B cell (primary cell): ENCODE measurements at regions not wholly inside any gene's neighbourhood (a gene's known extent, or its start where the extent isn't known, plus 50 kb on each side); places are given as distances from the start of the nearest gene placed in this dataset.

Experiments used
- ATAC-seq: fragments of 200-7000 bp; cut with Tn5 transposase; one replicate; pipeline ENCODE4 v1.10.0; 2021; ENCODE audit warnings: low read depth, mild to moderate bottlenecking, moderate number of reproducible peaks, moderate library complexity
- CTCF ChIA-PET: fragments of 350-600 bp; sonication (Branson Sonifier 250); formaldehyde crosslinking; loops from one replicate; lab custom pipeline; 2021; ENCODE audit warnings: antibody characterized with exemption, inconsistent platforms; lab: Charles Lee
- POLR2A ChIA-PET: fragments of 350-600 bp; sonication (Branson Sonifier 250); formaldehyde crosslinking; loops from one replicate; lab custom pipeline; 2021; ENCODE audit warnings: antibody characterized with exemption; lab: Charles Lee
- DNase-seq: peaks from one replicate; pipeline ENCODE4 v3.0.0; 2013
- H2AFZ ChIP-seq: 2 replicates; pipeline ENCODE4 v1.6.1; 2012; ENCODE audit warnings: mild to moderate bottlenecking, low read depth, low read length; ENCODE audit not compliant: insufficient read depth, poor library complexity, severe bottlenecking
- H3K27ac ChIP-seq, 2 donors: 1 replicate in 1 of 2; 2 replicates in 1 of 2; pipeline ENCODE4 v1.5.1; 2012 to 2013; ENCODE audit warnings: low read length in 2 of 2, mild to moderate bottlenecking in 2 of 2, moderate library complexity in 1 of 2
- H3K27me3 ChIP-seq, 4 experiments: fragments of 200-600 bp in 1 of 4; sonication (generic) in 1 of 4; replicated peaks in 1 of 4; 1 replicate in 2 of 4; 2 replicates in 2 of 4; pipeline versions ENCODE4 v1.6.1 to v1.7.0; 2013 to 2016; ENCODE audit warnings: low read length in 3 of 4, mild to moderate bottlenecking in 2 of 4, mixed read lengths in 1 of 4, moderate library complexity in 1 of 4; ENCODE audit not compliant: insufficient read depth in 4 of 4, control insufficient read depth in 3 of 4; ENCODE audit errors: control extremely low read depth in 1 of 4
- H3K36me3 ChIP-seq, 2 experiments: replicated peaks in 1 of 2; 1 replicate in 1 of 2; 2 replicates in 1 of 2; pipeline versions ENCODE4 v1.6.1 to v1.7.1; 2013; ENCODE audit warnings: low read length in 1 of 2; ENCODE audit not compliant: insufficient read depth in 2 of 2, control insufficient read depth in 1 of 2; ENCODE audit errors: control extremely low read depth in 1 of 2, extremely low read depth in 1 of 2
- H3K4me1 ChIP-seq, 2 donors: fragments of 200-600 bp in 1 of 2; sonication (generic) in 1 of 2; 1 replicate in 1 of 2; 2 replicates in 1 of 2; pipeline versions ENCODE4 v1.5.1 to v1.6.1; 2013 to 2017; ENCODE audit warnings: low read length in 2 of 2; ENCODE audit not compliant: control insufficient read depth in 2 of 2, insufficient read depth in 2 of 2
- H3K4me2 ChIP-seq: replicated peaks from 2 replicates; pipeline ENCODE3; 2012; ENCODE audit warnings: mild to moderate bottlenecking, low read depth, low read length; ENCODE audit not compliant: poor library complexity, severe bottlenecking
- H3K4me3 ChIP-seq, 5 experiments: fragments of 200-600 bp in 1 of 5; sonication (generic) in 1 of 5; 1 replicate in 3 of 5; 2 replicates in 2 of 5; pipeline versions ENCODE4 v1.5.1 to v1.7.0; 2011 to 2016; ENCODE audit warnings: low read length in 4 of 5, mild to moderate bottlenecking in 4 of 5, low read depth in 2 of 5, control low read depth in 1 of 5, moderate library complexity in 1 of 5; ENCODE audit not compliant: insufficient read depth in 1 of 5; ENCODE audit errors: control extremely low read depth in 1 of 5, extremely low read depth in 1 of 5
- H3K79me2 ChIP-seq: fragments of 200-600 bp; sonication (generic); one replicate; pipeline ENCODE4 v1.6.0; 2016; ENCODE audit warnings: low read length; ENCODE audit not compliant: control insufficient read depth, insufficient read depth
- H3K9ac ChIP-seq: fragments of 200-600 bp; sonication (generic); 2 replicates; pipeline ENCODE4 v1.6.1; 2017; ENCODE audit warnings: mild to moderate bottlenecking, low read length, moderate library complexity
- H3K9me3 ChIP-seq, 3 donors: one replicate each; pipeline versions ENCODE4 v1.6.1 to v1.7.1; 2013; ENCODE audit warnings: low read length in 2 of 3; ENCODE audit not compliant: control insufficient read depth in 2 of 3, insufficient read depth in 1 of 3; ENCODE audit errors: control extremely low read depth in 1 of 3
- H4K20me1 ChIP-seq: 2 replicates; pipeline ENCODE4 v1.6.0; 2012; ENCODE audit warnings: mild to moderate bottlenecking, low read length; ENCODE audit not compliant: insufficient read depth, control insufficient read depth, poor library complexity, severe bottlenecking
- H3K27ac Mint-ChIP-seq: one replicate; pipeline ENCODE4 v1.8.0; 2021; ENCODE audit warnings: mixed read lengths
- H3K27me3 Mint-ChIP-seq: one replicate; pipeline ENCODE4 v1.8.0; 2021; ENCODE audit warnings: mixed read lengths
- H3K4me1 Mint-ChIP-seq: one replicate; pipeline ENCODE4 v1.8.0; 2021; ENCODE audit warnings: mixed read lengths
- H3K4me3 Mint-ChIP-seq: one replicate; pipeline ENCODE4 v1.8.0; 2021; ENCODE audit warnings: mixed read lengths
- H3K9me3 Mint-ChIP-seq: one replicate; pipeline ENCODE4 v1.8.0; 2022; ENCODE audit warnings: mixed read lengths; ENCODE audit not compliant: insufficient read depth
- CTCF ChIP-seq: fragments of 200-600 bp; IDR thresholded peaks from one replicate; pipeline ENCODE4 v1.8.0; 2022; ENCODE audit warnings: antibody characterized with exemption, mild to moderate bottlenecking
- EZH2 ChIP-seq: IDR thresholded peaks from 2 replicates; pipeline ENCODE4 v1.6.1; 2012; ENCODE audit warnings: borderline replicate concordance, low read depth, mild to moderate bottlenecking, moderate library complexity, low read length; ENCODE audit not compliant: insufficient read depth, poor library complexity, severe bottlenecking
- WGBS: methylation state at CpG from one replicate; pipeline ENCODE4 v1.1.5; 2013; ENCODE audit warnings: missing lambda C conversion rate; ENCODE audit not compliant: insufficient coverage; 5-methylcytosine and 5-hydroxymethylcytosine counted together
- intact Hi-C: fragments of 100-400 bp; cut with micrococcal nuclease; formaldehyde crosslinking; loops from one replicate; pipeline ENCODE4 v1.10.0; 2022

GRCh38 chr4:45770958-45771357, 352.9 kb downstream of the GABRG1 start:
- Histone ChIP-seq H3K9me3 (no peaks in the 10 kb centered on the region), H3K4me3 (no peak overlapping the region), H2AFZ (no peak overlapping the region), H3K9ac (no peak overlapping the region), H3K36me3 (no peaks in the 10 kb centered on the region), H3K27ac (no peak overlapping the region), H3K4me2 (no peak overlapping the region), H3K4me1 (no peaks in the 10 kb centered on the region), H3K79me2 (no peaks in the 10 kb centered on the region), H4K20me1 (no peaks in the 10 kb centered on the region), H3K27me3 (no peaks in the 10 kb centered on the region)
- POLR2A ChIA-PET = no interaction called here
- intact Hi-C loops = no loop called here
- Mint-ChIP-seq H3K27me3 (no peaks in the 10 kb centered on the region), H3K4me1 (no peaks in the 10 kb centered on the region), H3K4me3 (no peak overlapping the region), H3K9me3 (peaks cover 6% of the 10 kb centered on the region), H3K27ac (no peak overlapping the region)
- CTCF ChIA-PET = no interaction called here
- no peak for ATAC-seq
- no peak for TF ChIP-seq EZH2
- no peak for TF ChIP-seq CTCF
- WGBS = no CpG with 5 or more reads among the region's 3 CpGs
- DNase-seq = no peak

GRCh38 chr4:45765521-45765920, 358.3 kb downstream of the GABRG1 start:
- no peaks in the 10 kb centered on the region for H3K36me3 ChIP-seq
- H3K4me2 ChIP-seq = no peak overlapping the region
- ChIA-PET POLR2A (no interaction called here), CTCF (no interaction called here)
- H3K4me1 ChIP-seq = no peaks in the 10 kb centered on the region
- no peaks in the 10 kb centered on the region for H3K27me3 ChIP-seq
- ATAC-seq = no peak
- no peak for DNase-seq
- peaks cover 0 to 6% (median 0%) of the 10 kb centered on the region in 3 donors for H3K9me3 ChIP-seq
- H3K9ac ChIP-seq = no peak overlapping the region
- H3K27me3 Mint-ChIP-seq = no peaks in the 10 kb centered on the region
- TF ChIP-seq EZH2 = no peak
- no peak for TF ChIP-seq CTCF
- no peak overlapping the region for H3K27ac ChIP-seq
- no peak overlapping the region for H3K27ac Mint-ChIP-seq
- H3K4me3 ChIP-seq = no peak overlapping the region
- H3K9me3 Mint-ChIP-seq = peaks cover 6% of the 10 kb centered on the region
- no CpG with 5 or more reads among the region's 1 CpG for WGBS
- H3K79me2 ChIP-seq = no peaks in the 10 kb centered on the region
- no peak overlapping the region for H3K4me3 Mint-ChIP-seq
- H3K4me1 Mint-ChIP-seq = no peaks in the 10 kb centered on the region
- intact Hi-C loops = no loop called here
- H2AFZ ChIP-seq = no peak overlapping the region
- no peaks in the 10 kb centered on the region for H4K20me1 ChIP-seq
